ENCODE measurements at regions not wholly inside any gene's neighbourhood (a gene's known extent, or its start where the extent isn't known, plus 50 kb on each side); places are given as distances from the start of the nearest gene placed in this dataset.

DNA sequence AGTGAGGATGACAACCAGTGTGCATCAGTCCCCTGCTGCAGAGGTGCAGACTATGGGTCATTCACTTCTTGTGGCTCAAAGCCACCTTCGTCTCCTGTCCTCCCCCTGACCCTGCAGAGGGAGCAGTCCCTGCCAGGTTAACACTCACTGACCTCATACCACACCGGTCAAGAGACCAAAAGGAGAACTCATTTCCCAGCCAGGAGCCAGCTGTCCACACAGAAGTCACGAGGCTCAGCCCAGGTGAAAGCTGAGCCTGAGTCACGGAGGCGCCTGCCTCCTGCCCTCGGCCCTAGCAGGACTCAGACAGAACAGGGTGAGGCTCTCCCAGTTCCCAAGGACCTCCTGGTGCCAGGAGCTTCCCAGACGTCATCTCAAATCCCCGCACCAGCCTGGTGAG is 103.7 kb downstream of the MN1 start:
- H3K4me1 ChIP-seq (ENCODE audit: low read length) = no peaks in the 10 kb centered on the region
- H3K9me3 ChIP-seq (ENCODE audit: insufficient read depth, low read length) = no peaks in the 10 kb centered on the region
- H4K20me1 ChIP-seq (ENCODE audit: insufficient read depth, low read length) = no peaks in the 10 kb centered on the region
- H3K4me3 ChIP-seq (ENCODE audit: low read length) = no peak overlapping the region
- H3K27me3 ChIP-seq (ENCODE audit: low read depth, low read length) = peaks cover 9% of the 10 kb centered on the region; the same call in 1 of the 2 replicates
- no peak overlapping the region for H3K27ac ChIP-seq (ENCODE audit: low read length)
- no peaks in the 10 kb centered on the region for H3K36me3 ChIP-seq (replicated peaks; ENCODE audit: low read depth, low read length)
- H3K79me2 ChIP-seq (ENCODE audit: low read length) = no peaks in the 10 kb centered on the region
- no peak overlapping the region for H3K9ac ChIP-seq (ENCODE audit: low read length)
- no peak overlapping the region for H2AFZ ChIP-seq (ENCODE audit: low read depth, low read length)
- TF ChIP-seq EZH2phosphoT487 (IDR thresholded peaks at IDR 0.05; ENCODE audit: low read depth) = no peak
- TF ChIP-seq, protein P1, sequence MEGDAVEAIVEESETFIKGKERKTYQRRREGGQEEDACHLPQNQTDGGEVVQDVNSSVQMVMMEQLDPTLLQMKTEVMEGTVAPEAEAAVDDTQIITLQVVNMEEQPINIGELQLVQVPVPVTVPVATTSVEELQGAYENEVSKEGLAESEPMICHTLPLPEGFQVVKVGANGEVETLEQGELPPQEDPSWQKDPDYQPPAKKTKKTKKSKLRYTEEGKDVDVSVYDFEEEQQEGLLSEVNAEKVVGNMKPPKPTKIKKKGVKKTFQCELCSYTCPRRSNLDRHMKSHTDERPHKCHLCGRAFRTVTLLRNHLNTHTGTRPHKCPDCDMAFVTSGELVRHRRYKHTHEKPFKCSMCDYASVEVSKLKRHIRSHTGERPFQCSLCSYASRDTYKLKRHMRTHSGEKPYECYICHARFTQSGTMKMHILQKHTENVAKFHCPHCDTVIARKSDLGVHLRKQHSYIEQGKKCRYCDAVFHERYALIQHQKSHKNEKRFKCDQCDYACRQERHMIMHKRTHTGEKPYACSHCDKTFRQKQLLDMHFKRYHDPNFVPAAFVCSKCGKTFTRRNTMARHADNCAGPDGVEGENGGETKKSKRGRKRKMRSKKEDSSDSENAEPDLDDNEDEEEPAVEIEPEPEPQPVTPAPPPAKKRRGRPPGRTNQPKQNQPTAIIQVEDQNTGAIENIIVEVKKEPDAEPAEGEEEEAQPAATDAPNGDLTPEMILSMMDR (IDR thresholded peaks at IDR 0.05; ENCODE audit: low read depth, low read length) = no peak
- no peak overlapping the region for H3K4me2 ChIP-seq (ENCODE audit: low read length)
